HS-27A (cell line): ENCODE measurements at regions not wholly inside any gene's neighbourhood (a gene's known extent, or its start where the extent isn't known, plus 50 kb on each side); places are given as distances from the start of the nearest gene placed in this dataset.
A peak's percentile ranks its signal among the peaks of the same experiment; 100 is the strongest.
"Not testable (repeated sequence)": the region's sequence is repeated elsewhere in the genome, so short reads cannot be mapped to it uniquely, and the experiment has no call there.

ENCODE experiments used
- DNase-seq: peaks from one replicate; pipeline ENCODE4 v3.0.0-alpha.2; 2012; ENCODE audit warnings: low read depth, missing footprints

DNA sequence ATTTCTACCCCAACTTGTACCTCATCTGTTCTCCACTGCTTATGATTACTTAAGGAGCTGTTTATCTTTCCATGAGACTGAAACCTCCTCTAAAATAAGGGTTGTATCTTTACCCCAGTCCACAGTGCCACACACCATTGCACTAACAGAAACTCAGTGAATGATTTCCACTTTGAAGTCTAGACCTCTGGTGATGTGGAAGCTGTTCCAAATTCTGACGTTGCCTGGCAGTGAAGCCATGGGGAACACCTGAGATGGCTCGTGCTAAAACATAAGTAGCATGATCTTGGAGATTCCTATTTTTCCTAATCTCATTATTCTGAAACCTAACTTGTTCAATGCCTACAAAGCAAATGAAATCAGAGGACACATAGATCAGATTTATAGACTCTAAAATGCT is 583.2 kb downstream of the EBF1 start:
- no peak for DNase-seq

DNA sequence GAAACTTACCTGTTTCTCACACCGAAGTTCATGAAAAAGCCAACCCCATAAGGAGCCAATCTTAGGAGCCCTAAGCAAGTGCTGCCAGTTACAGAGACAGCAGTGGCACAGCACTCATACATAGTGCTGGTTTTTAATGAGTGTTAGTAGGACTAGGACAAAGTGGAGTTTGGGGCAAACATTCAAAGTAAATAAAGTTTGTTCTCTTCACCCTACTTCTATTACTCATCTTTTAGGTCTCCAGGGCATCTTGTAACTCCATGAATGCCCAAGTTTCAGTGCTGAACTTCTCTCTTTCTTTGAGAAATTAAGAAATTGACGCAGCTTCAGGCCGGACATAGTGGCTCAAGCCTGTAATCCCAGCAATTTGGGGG is 584.7 kb downstream of the EBF1 start:
- DNase-seq, result no peak

DNA sequence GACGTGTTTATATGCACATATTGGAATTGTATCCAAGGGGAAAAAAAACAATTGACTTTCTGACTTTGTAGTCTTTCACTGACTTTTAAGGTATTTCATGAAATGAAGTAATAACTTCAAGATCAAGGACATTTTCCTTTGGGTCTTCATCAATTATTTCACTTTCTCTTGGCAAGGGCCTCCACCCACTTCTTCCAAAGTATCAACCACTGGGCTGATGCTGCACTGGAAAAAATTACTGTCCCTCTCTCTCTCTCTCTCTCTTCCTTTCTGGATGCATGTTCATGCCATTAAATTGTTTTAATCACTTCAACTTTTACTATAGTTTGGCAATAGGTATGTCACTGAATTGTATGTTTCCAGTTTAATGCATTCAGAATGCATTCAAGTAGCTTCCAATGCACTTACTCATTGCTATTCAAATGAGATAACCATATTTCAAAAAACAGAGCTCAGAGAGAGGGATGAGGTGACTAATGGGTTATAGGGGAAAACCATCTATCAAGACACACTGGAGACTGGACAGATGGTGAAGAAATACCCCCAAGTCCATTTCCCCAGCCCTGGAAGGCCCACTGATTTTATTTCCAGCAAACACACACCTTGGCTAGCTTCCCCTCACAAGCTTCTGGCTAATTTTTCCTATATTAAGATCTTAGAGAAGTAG is 585.3 kb downstream of the EBF1 start:
- DNase-seq, result peak; percentile 22

DNA sequence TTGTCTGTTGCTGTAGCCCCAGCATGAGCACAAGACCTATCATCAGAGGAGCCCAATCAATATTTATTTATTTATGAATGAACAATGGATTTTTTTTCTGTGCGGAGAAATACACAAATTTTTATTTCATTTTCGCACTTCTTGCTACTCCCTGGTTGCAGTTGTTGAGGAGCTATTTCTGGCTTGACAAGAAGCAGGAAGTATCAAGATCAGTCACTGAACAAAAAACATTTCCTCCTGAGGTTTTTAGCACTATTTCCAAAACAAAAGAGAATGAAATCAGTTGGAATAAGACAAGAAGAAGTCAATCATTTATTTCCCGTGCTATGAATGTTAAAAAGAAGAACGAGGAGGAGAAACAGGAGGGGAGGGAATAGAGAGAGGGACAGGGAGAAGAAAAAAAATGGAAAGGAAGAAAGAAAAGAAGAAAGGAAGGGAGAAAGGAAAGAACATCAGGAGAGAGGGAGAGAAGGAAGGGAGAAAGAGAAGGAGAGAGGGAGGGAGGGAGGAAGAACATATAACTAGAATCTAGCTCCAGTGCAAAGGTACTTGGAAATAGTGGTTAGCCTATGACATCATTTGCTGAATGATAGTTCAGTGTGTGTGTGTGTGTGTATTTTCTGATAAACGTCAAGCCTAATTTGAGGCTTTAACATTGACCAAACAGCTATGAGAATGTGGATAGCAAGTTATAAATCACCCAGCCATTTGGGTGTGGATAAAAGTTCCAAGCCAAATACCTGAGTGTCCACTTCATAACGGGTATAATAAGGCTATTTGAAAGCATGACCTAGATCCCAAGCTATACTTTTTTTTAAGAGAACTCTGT is 586.0 kb downstream of the EBF1 start:
- DNase-seq, result no peak

DNA sequence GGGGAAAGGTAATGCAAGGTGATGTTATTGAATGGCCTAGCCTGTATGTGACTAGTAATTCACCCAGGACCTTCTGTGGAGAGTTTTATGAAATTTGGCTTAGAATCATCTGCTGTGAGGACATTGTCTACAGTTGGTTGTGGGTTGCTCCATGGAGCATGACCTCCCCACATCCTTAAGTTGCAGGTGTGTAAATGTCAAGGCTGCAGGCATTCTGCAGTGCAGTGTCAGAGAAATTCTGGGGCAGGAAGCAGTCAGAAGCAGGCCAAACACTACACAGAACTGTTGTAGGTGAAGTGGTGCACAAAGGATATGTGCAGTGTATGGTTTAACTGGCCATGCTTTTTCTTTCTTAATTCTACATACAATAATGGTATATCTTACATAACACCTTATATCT is 588.3 kb downstream of the EBF1 start:
- DNase-seq, result no peak

DNA sequence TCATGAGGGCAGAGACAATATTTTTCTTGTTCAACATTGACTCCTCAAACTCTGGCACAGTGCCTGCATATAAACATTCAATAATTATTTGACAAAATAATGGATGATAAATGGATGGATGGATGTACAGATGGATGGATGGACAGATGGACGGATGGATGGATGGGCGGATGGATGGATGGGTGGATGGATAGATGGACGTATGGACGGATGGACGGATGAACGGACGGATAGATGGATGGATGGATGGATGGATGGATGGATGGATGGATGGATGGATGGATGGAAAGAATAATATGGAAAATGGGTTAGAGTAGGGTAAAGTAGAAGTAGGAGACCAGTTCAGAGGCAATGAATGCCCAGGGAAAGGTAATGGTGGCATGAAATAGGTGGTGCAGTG is 589.2 kb downstream of the EBF1 start:
- DNase-seq, result no peak

DNA sequence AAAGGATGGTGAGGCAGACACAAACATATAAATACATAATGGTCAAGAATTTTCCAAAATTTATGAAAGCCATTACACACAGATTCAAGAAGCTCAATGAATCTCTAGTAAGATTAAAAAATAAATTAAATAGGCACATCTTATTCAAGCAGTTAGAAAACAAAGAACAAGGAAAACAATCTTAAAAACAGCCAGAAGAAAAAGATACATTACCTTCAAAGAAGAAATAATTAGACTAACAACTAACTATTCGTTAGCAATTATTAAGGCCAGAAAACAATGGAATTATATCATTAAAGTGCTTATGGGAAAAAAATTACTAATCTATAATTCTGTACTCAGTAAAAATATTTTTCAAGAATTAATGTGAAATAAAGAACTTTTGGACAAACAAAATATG is 593.1 kb downstream of the EBF1 start:
- no peak for DNase-seq

DNA sequence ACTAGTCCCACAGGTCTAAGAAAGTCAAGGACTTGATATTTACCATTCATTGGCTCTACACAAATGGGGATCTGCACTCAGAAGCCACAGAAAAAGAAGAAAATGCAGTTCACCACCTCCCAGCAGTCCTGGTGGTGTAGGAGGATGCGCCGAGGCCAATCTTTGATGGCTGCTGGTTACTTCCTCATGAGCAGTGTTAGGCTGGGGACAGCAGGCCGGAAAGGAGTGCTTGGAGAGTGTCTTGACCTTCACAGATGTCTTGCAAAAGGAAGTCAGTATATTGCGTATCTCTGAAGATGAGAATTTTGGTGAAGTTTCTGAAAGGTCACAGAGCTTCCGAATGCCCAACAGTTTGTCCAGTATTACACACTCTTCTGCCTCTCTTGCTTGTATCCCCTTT is 597.0 kb downstream of the EBF1 start:
- no peak for DNase-seq

DNA sequence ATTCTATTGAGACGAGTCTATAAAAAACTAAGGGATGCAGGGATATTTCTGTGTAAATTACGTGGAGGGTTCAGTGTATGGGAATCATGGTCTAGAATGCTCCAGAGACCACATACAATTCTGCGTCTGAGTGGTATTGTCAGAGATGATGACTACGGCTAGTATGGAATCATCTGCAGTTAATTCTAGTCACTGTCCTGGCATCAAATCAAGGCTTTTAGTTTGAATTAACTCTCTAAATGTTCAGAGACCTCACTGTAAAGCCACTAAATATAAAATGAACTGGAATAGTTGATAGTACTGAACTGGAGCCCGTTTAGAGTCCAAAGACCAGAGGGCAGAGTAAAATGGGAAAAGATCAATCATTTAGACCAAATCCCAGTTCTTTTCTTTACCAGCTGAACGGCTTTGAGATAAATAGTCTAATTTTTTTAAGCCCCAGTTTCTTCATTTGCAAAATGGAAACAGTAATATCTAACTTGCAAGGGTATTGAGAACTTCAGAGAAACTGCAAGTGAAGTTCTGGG is 599.8 kb downstream of the EBF1 start:
- no peak for DNase-seq

DNA sequence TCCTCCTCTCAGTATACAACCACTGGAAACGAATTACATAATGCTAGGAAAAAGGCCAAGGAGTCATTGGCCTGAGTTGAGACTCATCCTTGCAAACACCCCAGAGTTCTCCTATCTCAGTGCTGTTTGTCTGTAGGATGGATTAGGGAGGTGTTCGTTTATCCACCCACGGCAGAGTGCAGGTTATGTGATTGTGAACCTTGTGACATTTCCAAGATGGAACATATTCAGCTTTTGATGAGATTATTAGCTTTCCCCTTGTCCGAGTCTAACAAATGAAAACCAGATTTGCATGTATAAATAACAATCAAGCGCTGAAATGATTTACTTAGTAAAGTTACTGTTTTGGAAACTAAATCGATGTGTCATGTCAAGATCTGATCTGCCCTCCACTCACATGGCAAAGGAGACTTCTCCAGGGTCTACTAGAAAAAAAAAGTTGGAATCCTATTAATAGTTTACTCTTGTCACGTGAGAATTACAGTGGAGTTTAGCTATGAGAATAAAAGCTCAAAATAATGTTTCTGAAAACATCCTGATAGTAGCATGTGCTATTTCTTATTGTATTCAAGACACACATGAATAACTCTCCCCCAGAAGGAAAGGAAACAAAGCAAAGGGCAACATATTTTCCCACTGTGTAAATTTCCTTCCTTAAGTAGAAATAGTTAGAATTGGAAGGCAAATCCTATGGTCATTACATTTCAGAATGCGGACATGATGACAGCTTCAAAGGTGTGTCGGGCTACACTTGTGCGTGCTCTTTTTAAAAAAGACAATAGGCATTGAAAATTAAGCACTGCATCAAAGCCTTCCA is 600.4 kb downstream of the EBF1 start:
- no peak for DNase-seq

DNA sequence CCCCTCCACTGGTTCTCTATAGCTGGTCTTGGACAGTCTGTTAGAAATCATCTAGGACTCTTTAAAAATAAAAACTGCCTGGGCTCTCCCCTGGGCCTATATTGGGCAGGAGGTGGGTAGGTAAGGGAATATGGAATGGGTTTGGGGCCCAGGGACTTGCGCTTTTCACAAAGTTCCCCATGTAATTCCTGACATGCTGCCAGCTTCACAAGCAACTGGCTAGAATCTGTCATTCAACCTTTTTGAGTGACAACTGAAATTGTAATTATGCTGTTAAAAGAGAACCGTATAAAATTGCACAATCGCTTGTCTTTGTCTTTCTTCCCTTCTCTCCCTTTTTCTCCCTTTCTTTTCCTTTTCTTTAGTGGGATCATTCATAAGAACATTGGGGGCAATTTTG is 603.1 kb downstream of the EBF1 start:
- DNase-seq, result no peak

DNA sequence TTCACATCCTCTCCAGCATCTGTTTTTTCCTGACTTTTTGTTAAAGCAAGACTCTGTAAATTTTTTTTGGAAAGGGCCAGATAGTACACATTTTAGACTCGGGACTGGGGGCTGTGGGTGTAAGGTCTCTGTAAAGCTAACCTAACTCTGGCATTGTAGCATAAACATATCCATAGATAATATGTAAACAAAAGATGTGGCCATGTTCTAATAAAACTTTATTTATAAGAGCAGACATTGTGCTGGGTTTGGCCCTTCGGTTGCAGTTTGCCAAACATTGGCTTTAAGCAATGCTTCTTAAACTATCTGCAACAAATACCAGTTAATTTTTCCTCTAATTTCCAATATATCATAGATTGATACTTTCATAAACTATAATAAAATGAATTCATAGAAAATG is 605.2 kb downstream of the EBF1 start:
- DNase-seq, result no peak

DNA sequence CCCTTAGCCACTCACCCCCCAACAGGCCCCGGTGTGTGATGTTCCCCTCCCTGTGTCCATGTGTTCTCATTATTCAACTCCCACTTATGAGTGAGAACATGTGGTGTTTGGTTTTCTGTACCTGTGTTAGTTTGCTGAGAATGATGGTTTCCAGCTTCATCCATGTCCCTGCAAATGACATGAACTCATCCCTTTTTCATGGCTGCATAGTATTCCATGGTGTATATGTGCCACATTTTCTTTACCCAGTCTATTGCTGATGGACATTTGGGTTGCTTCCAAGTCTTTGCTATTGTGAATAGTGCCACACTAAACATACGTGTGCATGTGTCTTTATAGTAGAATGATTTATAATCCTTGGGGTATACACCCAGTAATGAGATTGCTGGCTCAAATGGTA is 605.7 kb downstream of the EBF1 start:
- not testable (repeated sequence) for DNase-seq

DNA sequence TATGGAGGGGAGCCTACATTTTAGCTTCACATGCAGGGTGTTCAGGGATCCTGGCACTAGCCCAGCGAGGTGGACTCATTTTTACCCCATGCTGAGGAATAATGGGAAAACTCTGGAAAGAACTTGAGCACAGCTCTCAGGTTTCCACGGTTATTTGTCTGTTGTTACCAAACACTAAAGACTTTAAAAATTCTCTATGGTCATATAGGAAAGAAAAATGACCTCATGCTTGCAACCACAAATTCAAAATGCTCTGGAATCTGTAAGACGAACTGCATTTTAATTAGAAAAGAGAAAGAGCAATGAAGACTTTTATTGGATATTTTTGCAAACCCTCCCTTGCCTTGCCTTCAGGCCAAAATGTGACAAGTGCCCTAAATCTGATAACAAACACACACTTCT is 606.9 kb downstream of the EBF1 start:
- no peak for DNase-seq

DNA sequence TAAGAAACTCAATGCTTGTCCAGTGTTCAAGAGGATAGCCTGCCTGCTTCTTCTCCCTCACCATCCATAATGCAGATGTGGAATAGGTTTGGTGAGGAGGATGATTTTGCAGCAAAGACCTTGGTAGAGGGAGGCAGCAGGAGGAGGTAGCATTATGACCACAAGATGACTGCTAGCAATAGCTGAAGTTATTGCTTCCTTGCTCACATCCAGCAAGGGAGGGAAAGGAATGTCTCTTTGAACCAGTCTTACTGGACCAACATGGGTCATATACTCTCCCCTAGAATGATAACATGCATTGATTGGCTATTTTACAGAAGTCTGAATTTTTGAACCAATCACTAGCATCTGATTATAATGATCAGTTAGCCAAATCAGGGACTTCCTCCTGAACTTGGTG is 607.6 kb downstream of the EBF1 start:
- no peak for DNase-seq

DNA sequence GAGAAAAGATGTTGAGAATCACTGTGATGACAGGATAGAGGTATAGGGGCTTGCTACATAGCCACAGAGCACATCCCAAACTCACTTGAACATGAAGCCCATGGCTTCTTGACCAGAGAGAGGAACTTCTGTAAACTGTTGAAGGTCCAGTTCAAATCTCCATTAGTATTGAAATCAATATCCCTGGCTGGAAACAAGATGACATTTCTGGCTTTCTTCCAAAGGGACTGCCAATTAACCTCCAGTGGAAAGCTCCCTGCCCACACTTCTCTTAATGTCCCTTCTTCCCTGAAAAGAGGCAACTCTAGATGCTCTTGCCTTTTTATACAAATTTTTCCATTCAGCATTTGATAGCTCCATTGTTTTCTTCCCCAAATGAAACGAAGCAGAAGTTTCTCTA is 612.1 kb downstream of the EBF1 start:
- DNase-seq, result no peak

DNA sequence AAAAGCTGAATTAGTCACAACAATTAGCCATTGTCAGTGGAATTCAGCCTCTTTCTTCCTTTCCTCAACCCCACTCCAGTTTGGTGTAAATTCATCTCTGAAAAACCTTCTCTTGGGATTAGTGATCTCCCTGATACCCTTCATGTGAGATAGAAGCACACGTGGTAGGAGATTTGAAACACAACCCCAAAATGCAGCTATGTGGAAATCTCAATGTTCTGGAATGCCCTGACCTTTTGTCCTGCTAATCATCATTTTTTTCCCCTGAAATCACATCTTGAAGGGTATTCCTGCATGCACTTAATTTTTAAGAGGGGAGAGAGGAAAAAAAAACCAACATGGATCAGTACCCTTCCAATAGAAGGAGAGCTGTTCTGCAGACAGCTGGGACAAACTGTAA is 612.6 kb downstream of the EBF1 start:
- DNase-seq, result no peak

DNA sequence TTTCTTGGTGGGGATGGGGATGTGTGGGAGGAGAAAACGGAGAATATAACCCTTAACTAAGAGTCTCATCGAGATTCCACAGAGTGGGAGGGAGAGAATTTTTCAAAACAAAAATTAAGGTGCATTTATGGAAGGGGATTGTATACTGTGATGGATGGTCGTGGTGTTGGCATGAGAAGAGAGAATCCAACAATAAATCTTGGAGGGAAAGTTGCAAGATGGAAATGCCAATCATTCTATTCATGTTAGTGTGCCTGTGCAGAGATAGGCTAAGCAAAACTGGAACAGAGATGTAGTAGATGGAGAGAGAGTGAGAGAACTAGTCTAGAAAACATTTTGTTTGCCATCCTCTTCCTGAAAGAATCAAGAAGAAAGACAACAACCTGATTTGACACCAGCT is 613.1 kb downstream of the EBF1 start:
- no peak for DNase-seq

DNA sequence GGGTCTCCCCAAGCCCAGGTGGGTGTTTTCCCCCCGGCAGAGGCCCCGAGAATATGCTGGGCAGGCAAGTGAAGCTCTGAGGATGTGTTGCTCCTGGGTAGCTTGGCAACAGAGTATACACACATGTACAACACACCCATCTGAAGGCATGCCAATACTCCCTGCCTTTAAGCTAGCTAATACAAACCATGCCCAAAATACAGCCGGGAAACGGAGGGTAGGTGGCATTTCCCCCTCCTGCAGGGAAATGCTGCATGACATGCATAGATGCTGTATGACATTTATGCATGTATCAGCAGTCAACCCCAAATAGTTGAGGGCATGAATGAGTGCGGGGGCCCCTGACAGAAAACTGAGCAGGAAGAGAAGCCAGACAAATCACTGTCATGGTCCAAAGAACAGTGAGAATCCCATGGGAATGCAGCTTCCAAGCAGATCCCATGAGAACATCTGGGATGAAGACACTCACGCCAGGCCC is 614.1 kb downstream of the EBF1 start:
- DNase-seq, result no peak

DNA sequence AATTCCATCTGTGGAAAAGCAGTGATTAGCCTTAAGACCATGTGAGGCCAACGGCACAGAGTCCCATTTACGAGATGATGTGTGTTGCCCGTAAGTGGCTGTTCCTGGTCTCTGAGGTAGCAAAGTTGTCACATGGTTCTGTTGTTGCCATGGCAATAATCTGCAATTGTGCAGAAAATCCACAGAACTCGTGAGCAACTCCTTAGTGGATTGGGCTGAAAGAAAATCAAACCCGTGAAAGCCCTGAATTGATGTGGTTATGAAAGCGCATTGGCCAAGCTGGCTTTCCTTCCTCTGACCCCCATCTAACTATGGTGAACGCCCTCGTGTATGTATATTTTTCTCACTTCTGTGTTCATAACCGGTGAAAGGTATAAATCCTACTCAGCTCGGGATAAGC is 614.7 kb downstream of the EBF1 start:
- no peak for DNase-seq

DNA sequence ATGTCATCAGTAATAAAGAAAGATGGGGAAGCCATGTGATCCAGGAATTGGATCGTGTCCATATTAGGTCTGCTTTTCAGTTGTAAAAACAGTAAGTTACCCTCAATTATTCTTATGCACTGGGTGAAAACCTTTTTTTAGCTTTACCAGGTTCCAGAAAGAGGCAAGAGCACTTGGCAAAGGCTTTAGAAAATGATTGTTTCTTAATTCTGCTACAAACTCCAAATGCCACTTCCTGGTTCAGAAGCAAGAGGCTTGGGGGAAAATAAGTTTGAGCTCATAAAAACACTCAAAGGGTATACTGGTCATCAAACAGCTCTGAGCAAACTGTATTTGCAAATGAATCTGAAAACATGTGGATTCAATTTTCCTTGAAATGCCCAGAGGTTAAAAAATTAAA is 615.6 kb downstream of the EBF1 start:
- no peak for DNase-seq

DNA sequence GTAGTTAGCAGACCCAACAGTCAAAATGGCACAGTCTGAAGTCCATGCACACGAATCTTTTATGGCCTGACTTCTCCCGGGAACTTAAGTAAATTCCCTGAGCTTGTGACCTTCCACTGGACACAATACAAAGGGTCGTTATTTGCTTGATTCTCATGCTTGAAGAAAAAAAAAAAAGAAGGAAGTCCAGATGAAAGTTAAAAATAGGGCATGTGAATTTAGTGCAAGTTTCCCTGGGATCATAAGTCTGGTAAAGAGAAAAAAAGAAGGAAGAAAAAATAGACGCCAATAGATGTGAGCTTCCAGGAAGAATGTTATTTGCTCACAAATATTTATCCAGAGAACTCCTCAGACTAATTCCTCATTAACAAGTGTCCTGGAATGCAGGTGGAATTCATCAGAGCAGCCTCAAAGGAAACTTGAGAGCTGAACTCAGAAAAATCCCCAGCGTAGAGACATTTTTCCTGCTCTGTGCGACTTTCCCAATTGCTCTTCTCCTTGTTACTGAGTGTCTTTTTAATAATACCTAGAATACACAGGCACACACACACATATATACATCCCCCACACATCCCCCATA is 616.3 kb downstream of the EBF1 start:
- DNase-seq, result no peak
